GM12878 (cell line): ENCODE measurements at regions not wholly inside any gene's neighbourhood (a gene's known extent, or its start where the extent isn't known, plus 50 kb on each side); places are given as distances from the start of the nearest gene placed in this dataset.

Experiments
- CREB1 ChIP-seq: IDR thresholded peaks from 2 replicates; pipeline ENCODE4 v1.6.1; 2012; ENCODE audit warnings: low read depth, mild to moderate bottlenecking, inconsistent platforms
- NR2C2 ChIP-seq: IDR thresholded peaks from 2 replicates; pipeline ENCODE4 v1.6.1; 2011; ENCODE audit warnings: borderline replicate concordance, low read depth; ENCODE audit not compliant: control insufficient read depth, insufficient read length
- POU2F2 ChIP-seq: IDR thresholded peaks from 3 replicates; pipeline ENCODE4 v1.6.1; 2011; ENCODE audit warnings: low read depth, mild to moderate bottlenecking, low read length, borderline replicate concordance
- TCF7 ChIP-seq: IDR thresholded peaks from 2 replicates; pipeline ENCODE4 v1.6.1; 2014; ENCODE audit warnings: antibody characterized with exemption, borderline replicate concordance
- TF ChIP-seq, protein P1 (sequence below), 3 experiments: IDR thresholded peaks in 2 of 3; conservative IDR thresholded peaks in 1 of 3; 2 replicates each; pipeline ENCODE4 v1.5.1; 2011; ENCODE audit warnings: low read depth in 3 of 3, low read length in 3 of 3, mild to moderate bottlenecking in 3 of 3, control low read depth in 2 of 3, moderate library complexity in 2 of 3, inconsistent platforms in 1 of 3, mixed read lengths in 1 of 3; ENCODE audit not compliant: control insufficient read depth in 2 of 3, insufficient read depth in 1 of 3; ENCODE audit errors: extremely low read depth in 1 of 3
- TF ChIP-seq, protein P2 (sequence below): fragments of 450-650 bp; formaldehyde crosslinking; IDR thresholded peaks from 2 replicates; pipeline ENCODE4 v1.4.0; 2020; ENCODE audit warnings: mild to moderate bottlenecking, moderate library complexity

DNA sequence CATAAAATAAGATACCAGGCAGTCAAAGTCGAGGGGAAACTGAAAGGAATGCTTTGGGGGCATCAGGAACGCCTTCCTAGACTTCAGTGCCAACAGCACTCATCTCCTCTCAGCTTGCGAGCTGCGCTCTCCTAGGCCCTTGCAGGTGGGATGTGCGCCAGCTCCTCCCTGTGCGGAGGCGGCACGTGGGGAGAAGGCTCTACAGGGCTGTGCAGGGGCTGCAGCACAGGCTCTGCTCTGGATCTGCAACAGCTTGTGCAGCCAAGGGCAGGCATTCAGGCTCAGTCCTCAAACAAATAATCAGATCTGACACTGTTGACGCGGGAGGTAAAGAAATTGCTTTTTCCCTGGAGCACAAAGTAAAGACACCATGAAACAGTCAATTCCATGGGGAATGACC lies 144.8 kb downstream of the TTLL2 start:
- TF ChIP-seq, protein P1, sequence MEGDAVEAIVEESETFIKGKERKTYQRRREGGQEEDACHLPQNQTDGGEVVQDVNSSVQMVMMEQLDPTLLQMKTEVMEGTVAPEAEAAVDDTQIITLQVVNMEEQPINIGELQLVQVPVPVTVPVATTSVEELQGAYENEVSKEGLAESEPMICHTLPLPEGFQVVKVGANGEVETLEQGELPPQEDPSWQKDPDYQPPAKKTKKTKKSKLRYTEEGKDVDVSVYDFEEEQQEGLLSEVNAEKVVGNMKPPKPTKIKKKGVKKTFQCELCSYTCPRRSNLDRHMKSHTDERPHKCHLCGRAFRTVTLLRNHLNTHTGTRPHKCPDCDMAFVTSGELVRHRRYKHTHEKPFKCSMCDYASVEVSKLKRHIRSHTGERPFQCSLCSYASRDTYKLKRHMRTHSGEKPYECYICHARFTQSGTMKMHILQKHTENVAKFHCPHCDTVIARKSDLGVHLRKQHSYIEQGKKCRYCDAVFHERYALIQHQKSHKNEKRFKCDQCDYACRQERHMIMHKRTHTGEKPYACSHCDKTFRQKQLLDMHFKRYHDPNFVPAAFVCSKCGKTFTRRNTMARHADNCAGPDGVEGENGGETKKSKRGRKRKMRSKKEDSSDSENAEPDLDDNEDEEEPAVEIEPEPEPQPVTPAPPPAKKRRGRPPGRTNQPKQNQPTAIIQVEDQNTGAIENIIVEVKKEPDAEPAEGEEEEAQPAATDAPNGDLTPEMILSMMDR (IDR thresholded peaks at IDR 0.05 in 2 of 3, conservative IDR thresholded peaks at IDR 0.05 in 1 of 3; ENCODE audit: control insufficient read depth in 2 of 3, extremely low read depth in 1 of 3, insufficient read depth in 1 of 3, low read depth in 3 of 3, low read length in 3 of 3) = no peak
- TF ChIP-seq, protein P2, sequence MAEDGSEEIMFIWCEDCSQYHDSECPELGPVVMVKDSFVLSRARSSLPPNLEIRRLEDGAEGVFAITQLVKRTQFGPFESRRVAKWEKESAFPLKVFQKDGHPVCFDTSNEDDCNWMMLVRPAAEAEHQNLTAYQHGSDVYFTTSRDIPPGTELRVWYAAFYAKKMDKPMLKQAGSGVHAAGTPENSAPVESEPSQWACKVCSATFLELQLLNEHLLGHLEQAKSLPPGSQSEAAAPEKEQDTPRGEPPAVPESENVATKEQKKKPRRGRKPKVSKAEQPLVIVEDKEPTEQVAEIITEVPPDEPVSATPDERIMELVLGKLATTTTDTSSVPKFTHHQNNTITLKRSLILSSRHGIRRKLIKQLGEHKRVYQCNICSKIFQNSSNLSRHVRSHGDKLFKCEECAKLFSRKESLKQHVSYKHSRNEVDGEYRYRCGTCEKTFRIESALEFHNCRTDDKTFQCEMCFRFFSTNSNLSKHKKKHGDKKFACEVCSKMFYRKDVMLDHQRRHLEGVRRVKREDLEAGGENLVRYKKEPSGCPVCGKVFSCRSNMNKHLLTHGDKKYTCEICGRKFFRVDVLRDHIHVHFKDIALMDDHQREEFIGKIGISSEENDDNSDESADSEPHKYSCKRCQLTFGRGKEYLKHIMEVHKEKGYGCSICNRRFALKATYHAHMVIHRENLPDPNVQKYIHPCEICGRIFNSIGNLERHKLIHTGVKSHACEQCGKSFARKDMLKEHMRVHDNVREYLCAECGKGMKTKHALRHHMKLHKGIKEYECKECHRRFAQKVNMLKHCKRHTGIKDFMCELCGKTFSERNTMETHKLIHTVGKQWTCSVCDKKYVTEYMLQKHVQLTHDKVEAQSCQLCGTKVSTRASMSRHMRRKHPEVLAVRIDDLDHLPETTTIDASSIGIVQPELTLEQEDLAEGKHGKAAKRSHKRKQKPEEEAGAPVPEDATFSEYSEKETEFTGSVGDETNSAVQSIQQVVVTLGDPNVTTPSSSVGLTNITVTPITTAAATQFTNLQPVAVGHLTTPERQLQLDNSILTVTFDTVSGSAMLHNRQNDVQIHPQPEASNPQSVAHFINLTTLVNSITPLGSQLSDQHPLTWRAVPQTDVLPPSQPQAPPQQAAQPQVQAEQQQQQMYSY = no peak
- TF ChIP-seq POU2F2 (no peak), NR2C2 (no peak), TCF7 (no peak), CREB1 (no peak)
